GM12878 (cell line): ENCODE measurements at regions not wholly inside any gene's neighbourhood (a gene's known extent, or its start where the extent isn't known, plus 50 kb on each side); places are given as distances from the start of the nearest gene placed in this dataset.

Experiments used
- ATAC-seq: fragments of 200-7000 bp; cut with Tn5 transposase; 3 replicates; pipeline ENCODE4 v1.9.1; 2020; ENCODE audit warnings: mild to moderate bottlenecking, moderate library complexity
- BruUV-seq: library from RNA; stranded (reverse); fragments of 400-500 nt; replicated peaks from 2 replicates; lab custom pipeline; 2021; lab: Mats Ljungman, UMichigan
- CTCF ChIA-PET: fragments of 300-600 bp; sonication (Branson Sonifier 250); formaldehyde crosslinking; extraction: SDS; loops from one replicate; lab custom pipeline; 2021; ENCODE audit warnings: inconsistent platforms; lab: Yijun Ruan, JAX
- POLR2A ChIA-PET: fragments of 350-600 bp; formaldehyde crosslinking; extraction: SDS; loops from one replicate; lab custom pipeline; 2021; ENCODE audit warnings: inconsistent platforms; lab: Charles Lee
- RAD21 ChIA-PET: fragments of 300-600 bp; sonication (Branson Sonifier 250); formaldehyde crosslinking; loops from one replicate; lab custom pipeline; 2023; ENCODE audit warnings: antibody characterized with exemption; ENCODE audit not compliant: unreplicated experiment; lab: Charles Lee
- SMC1A ChIA-PET: fragments of 300-600 bp; sonication (Branson Sonifier 250); formaldehyde crosslinking; loops from one replicate; lab custom pipeline; 2023; ENCODE audit not compliant: unreplicated experiment, uncharacterized antibody; lab: Charles Lee
- DNase-seq: peaks from one replicate; pipeline ENCODE4 v3.0.0-alpha.2; 2011; ENCODE audit warnings: low read depth, low spot score
- FAIRE-seq: peaks from 3 replicates; lab custom pipeline; 2011; peaks lifted over from hg19 to GRCh38; lab: Jason Lieb, UNC
- H2AFZ ChIP-seq: 2 replicates; pipeline ENCODE4 v1.6.0; 2011; ENCODE audit warnings: low read depth, low read length, control low read depth; ENCODE audit not compliant: control insufficient read depth
- H3K27ac ChIP-seq: 2 replicates; pipeline ENCODE4 v1.5.1; 2011; ENCODE audit warnings: control low read depth; ENCODE audit not compliant: control insufficient read depth, insufficient read depth
- H3K27me3 ChIP-seq, 2 experiments: replicated peaks in 1 of 2; 2 replicates each; pipeline versions ENCODE4 v1.6.0 to v1.6.1; 2011; ENCODE audit warnings: low read length in 1 of 2; ENCODE audit not compliant: control insufficient read depth in 2 of 2, insufficient read depth in 2 of 2
- H3K36me3 ChIP-seq, 2 experiments: 2 replicates each; pipeline ENCODE4 v1.5.1; 2011; ENCODE audit warnings: low read length in 1 of 2; ENCODE audit not compliant: control insufficient read depth in 2 of 2, insufficient read depth in 2 of 2
- H3K4me1 ChIP-seq: 2 replicates; pipeline ENCODE4 v1.6.1; 2011; ENCODE audit warnings: mild to moderate bottlenecking, low read length, moderate library complexity, mixed read lengths; ENCODE audit not compliant: control insufficient read depth, insufficient read depth
- H3K4me2 ChIP-seq: 2 replicates; pipeline ENCODE4 v1.6.0; 2011; ENCODE audit warnings: control low read depth; ENCODE audit not compliant: control insufficient read depth, insufficient read depth
- H3K4me3 ChIP-seq: fragments of 200-600 bp; sonication (generic); 2 replicates; pipeline ENCODE4 v1.5.1; 2016
- H3K79me2 ChIP-seq: 2 replicates; pipeline ENCODE4 v1.6.0; 2011; ENCODE audit warnings: low read length; ENCODE audit not compliant: control insufficient read depth, insufficient read depth
- H3K9ac ChIP-seq: 2 replicates; pipeline ENCODE4 v1.8.0; 2011; ENCODE audit warnings: low read length, control low read depth, mixed read lengths; ENCODE audit not compliant: control insufficient read depth, insufficient read depth
- H3K9me3 ChIP-seq: replicated peaks from 3 replicates; pipeline ENCODE4 v1.5.1; 2011; ENCODE audit warnings: mild to moderate bottlenecking, low read length; ENCODE audit not compliant: control insufficient read depth, insufficient read depth
- H4K20me1 ChIP-seq: 2 replicates; pipeline ENCODE4 v1.6.0; 2011; ENCODE audit not compliant: control insufficient read depth, insufficient read depth
- HDAC6 ChIP-seq: fragments of 200-600 bp; sonication (generic); IDR thresholded peaks from one replicate; pipeline ENCODE4 v1.8.0; 2017; ENCODE audit warnings: antibody characterized with exemption; ENCODE audit not compliant: unreplicated experiment
- JUNB ChIP-seq: IDR thresholded peaks from 2 replicates; pipeline ENCODE4 v1.6.1; 2016; ENCODE audit warnings: antibody characterized with exemption, mild to moderate bottlenecking
- NFYB ChIP-seq: IDR thresholded peaks from 2 replicates; pipeline ENCODE4 v1.6.1; 2011; ENCODE audit warnings: low read depth, mild to moderate bottlenecking, low read length, improper control_type of control experiment, moderate library complexity; ENCODE audit not compliant: insufficient read depth
- RAD21 ChIP-seq: IDR thresholded peaks from 2 replicates; pipeline ENCODE4 v1.6.1; 2011; ENCODE audit warnings: mild to moderate bottlenecking, low read depth, low read length, moderate library complexity; ENCODE audit not compliant: insufficient read depth
- SMARCA5 ChIP-seq: fragments of 450-650 bp; IDR thresholded peaks from 2 replicates; pipeline ENCODE4 v1.6.1; 2017; ENCODE audit warnings: mild to moderate bottlenecking
- SP1 ChIP-seq: IDR thresholded peaks from one replicate; pipeline ENCODE4 v1.6.1; 2011; ENCODE audit warnings: low read depth, low read length
- TAF1 ChIP-seq: IDR thresholded peaks from 2 replicates; pipeline ENCODE4 v1.6.1; 2011; ENCODE audit warnings: mild to moderate bottlenecking, low read depth, low read length, borderline replicate concordance
- in situ Hi-C: fragments of 300-500 bp; cut with MboI; formaldehyde crosslinking; loops from 9 replicates; pipeline ENCODE4 v1.14.3; 2018; ENCODE audit warnings: mixed read lengths
- intact Hi-C: fragments of 100-400 bp; cut with micrococcal nuclease; formaldehyde crosslinking; loops from one replicate; pipeline ENCODE4 v1.14.2; 2022; ENCODE audit not compliant: unreplicated experiment
- TF ChIP-seq, protein P1 (sequence below): fragments of 450-650 bp; formaldehyde crosslinking; IDR thresholded peaks from 2 replicates; pipeline ENCODE4 v1.4.0; 2020; ENCODE audit warnings: mild to moderate bottlenecking, moderate library complexity
- TF ChIP-seq, protein P2 (sequence below): IDR thresholded peaks from 2 replicates; pipeline ENCODE4 v1.6.1; 2012; ENCODE audit warnings: low read length, inconsistent platforms

DNA sequence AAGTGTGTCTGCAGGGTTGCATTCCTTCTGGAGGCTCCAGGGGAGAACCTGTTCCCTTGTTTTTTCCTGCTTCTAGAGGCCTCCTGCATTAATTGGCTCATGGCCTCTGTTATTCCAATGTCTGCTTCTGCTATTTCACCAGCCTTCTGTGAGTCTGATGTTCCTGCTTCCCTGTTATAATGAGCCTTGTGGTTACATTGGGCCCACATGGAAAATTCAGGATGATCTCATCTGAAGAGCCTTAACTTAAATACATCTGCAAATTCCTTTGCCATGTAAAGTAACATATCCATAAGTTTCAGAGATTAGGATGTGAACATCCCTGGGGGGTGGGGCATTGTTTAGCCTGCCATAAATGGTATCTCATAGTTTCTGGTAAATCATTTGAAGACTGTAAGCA is 181.1 kb downstream of the RWDD3 start:
- POLR2A ChIA-PET: interaction anchor here (0.6 kb wide), 1 partner anchor 415 kb away, joined by 6 read pairs; no protein-coding TSS in a partner anchor
- Histone ChIP-seq H3K27me3 (no peaks in the 10 kb centered on the region), H3K9ac (no peak overlapping the region), H4K20me1 (no peaks in the 10 kb centered on the region), H3K27ac (no peak overlapping the region), H3K4me1 (no peaks in the 10 kb centered on the region), H3K9me3 (no peaks in the 10 kb centered on the region), H2AFZ (no peak overlapping the region), H3K79me2 (no peaks in the 10 kb centered on the region), H3K4me2 (no peak overlapping the region), H3K4me3 (no peak overlapping the region), H3K36me3 (no peaks in the 10 kb centered on the region)
- in situ Hi-C loops (no loop called here), intact Hi-C loops (no loop called here)
- CTCF ChIA-PET: no interaction called here
- SMC1A ChIA-PET: no interaction called here
- TF ChIP-seq, protein P1, sequence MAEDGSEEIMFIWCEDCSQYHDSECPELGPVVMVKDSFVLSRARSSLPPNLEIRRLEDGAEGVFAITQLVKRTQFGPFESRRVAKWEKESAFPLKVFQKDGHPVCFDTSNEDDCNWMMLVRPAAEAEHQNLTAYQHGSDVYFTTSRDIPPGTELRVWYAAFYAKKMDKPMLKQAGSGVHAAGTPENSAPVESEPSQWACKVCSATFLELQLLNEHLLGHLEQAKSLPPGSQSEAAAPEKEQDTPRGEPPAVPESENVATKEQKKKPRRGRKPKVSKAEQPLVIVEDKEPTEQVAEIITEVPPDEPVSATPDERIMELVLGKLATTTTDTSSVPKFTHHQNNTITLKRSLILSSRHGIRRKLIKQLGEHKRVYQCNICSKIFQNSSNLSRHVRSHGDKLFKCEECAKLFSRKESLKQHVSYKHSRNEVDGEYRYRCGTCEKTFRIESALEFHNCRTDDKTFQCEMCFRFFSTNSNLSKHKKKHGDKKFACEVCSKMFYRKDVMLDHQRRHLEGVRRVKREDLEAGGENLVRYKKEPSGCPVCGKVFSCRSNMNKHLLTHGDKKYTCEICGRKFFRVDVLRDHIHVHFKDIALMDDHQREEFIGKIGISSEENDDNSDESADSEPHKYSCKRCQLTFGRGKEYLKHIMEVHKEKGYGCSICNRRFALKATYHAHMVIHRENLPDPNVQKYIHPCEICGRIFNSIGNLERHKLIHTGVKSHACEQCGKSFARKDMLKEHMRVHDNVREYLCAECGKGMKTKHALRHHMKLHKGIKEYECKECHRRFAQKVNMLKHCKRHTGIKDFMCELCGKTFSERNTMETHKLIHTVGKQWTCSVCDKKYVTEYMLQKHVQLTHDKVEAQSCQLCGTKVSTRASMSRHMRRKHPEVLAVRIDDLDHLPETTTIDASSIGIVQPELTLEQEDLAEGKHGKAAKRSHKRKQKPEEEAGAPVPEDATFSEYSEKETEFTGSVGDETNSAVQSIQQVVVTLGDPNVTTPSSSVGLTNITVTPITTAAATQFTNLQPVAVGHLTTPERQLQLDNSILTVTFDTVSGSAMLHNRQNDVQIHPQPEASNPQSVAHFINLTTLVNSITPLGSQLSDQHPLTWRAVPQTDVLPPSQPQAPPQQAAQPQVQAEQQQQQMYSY (CRISPR knock-in tag): no peak
- TF ChIP-seq, protein P2, sequence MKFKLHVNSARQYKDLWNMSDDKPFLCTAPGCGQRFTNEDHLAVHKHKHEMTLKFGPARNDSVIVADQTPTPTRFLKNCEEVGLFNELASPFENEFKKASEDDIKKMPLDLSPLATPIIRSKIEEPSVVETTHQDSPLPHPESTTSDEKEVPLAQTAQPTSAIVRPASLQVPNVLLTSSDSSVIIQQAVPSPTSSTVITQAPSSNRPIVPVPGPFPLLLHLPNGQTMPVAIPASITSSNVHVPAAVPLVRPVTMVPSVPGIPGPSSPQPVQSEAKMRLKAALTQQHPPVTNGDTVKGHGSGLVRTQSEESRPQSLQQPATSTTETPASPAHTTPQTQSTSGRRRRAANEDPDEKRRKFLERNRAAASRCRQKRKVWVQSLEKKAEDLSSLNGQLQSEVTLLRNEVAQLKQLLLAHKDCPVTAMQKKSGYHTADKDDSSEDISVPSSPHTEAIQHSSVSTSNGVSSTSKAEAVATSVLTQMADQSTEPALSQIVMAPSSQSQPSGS: no peak
- no peak for TF ChIP-seq SP1
- no peak for TF ChIP-seq JUNB
- no peak for TF ChIP-seq RAD21
- TF ChIP-seq NFYB: no peak
- no peak for TF ChIP-seq SMARCA5
- no peak for TF ChIP-seq TAF1
- no peak for TF ChIP-seq HDAC6
- no peak for DNase-seq
- no peak for FAIRE-seq
- no peak for ATAC-seq
- BruUV-seq: no TSS peak
- RAD21 ChIA-PET: no interaction called here
